H9 (cell line): ENCODE measurements at regions not wholly inside any gene's neighbourhood (a gene's known extent, or its start where the extent isn't known, plus 50 kb on each side); places are given as distances from the start of the nearest gene placed in this dataset.

Source experiments
- DNase-seq: peaks from one replicate; pipeline ENCODE4 v3.0.0-alpha.2; 2017
- H2AFZ ChIP-seq: one replicate; pipeline ENCODE4 v1.6.1; 2013; ENCODE audit warnings: mild to moderate bottlenecking, low read length, control low read depth, moderate library complexity
- H2AK5ac ChIP-seq: 2 replicates; pipeline ENCODE4 v1.6.1; 2013; ENCODE audit warnings: low read length, control low read depth, mixed read lengths; ENCODE audit not compliant: insufficient read length
- H2BK120ac ChIP-seq: one replicate; pipeline ENCODE4 v1.6.1; 2013; ENCODE audit warnings: low read depth, mild to moderate bottlenecking, low read length, control low read depth, inconsistent platforms; ENCODE audit not compliant: poor library complexity, severe bottlenecking
- H2BK12ac ChIP-seq: 2 replicates; pipeline ENCODE4 v1.6.1; 2013; ENCODE audit warnings: low read length, control low read depth, mixed read lengths, low read depth; ENCODE audit not compliant: insufficient read length
- H2BK15ac ChIP-seq: 2 replicates; pipeline ENCODE4 v1.6.1; 2013; ENCODE audit warnings: low read depth, low read length, control low read depth
- H2BK20ac ChIP-seq: one replicate; pipeline ENCODE4 v1.6.1; 2013; ENCODE audit warnings: low read depth, mild to moderate bottlenecking, low read length, control low read depth, inconsistent platforms; ENCODE audit not compliant: poor library complexity, severe bottlenecking
- H2BK5ac ChIP-seq: 2 replicates; pipeline ENCODE4 v1.6.1; 2013; ENCODE audit warnings: low read length, control low read depth, mixed read lengths; ENCODE audit not compliant: insufficient read length
- H3K14ac ChIP-seq: 2 replicates; pipeline ENCODE4 v1.6.1; 2013; ENCODE audit warnings: low read length, control low read depth; ENCODE audit not compliant: insufficient read depth
- H3K18ac ChIP-seq: 2 replicates; pipeline ENCODE4 v1.6.1; 2013; ENCODE audit warnings: low read depth, mild to moderate bottlenecking, mixed read lengths, low read length, control low read depth; ENCODE audit not compliant: insufficient read length
- H3K23ac ChIP-seq: 2 replicates; pipeline ENCODE4 v1.6.1; 2013; ENCODE audit warnings: low read length, control low read depth, mixed read lengths, low read depth; ENCODE audit not compliant: insufficient read length
- H3K23me2 ChIP-seq: 2 replicates; pipeline ENCODE4 v1.6.1; 2013; ENCODE audit warnings: low read depth, mild to moderate bottlenecking, mixed read lengths, low read length, control low read depth; ENCODE audit not compliant: insufficient read length, poor library complexity, severe bottlenecking
- H3K27ac ChIP-seq: 2 replicates; pipeline ENCODE4 v1.5.1; 2013; ENCODE audit warnings: low read length, control low read depth, mixed read lengths, low read depth; ENCODE audit not compliant: insufficient read length
- H3K27me3 ChIP-seq: 2 replicates; pipeline ENCODE4 v1.6.1; 2013; ENCODE audit warnings: low read length, control low read depth, inconsistent platforms; ENCODE audit not compliant: insufficient read depth
- H3K4ac ChIP-seq: 2 replicates; pipeline ENCODE4 v1.6.1; 2013; ENCODE audit warnings: low read depth, mild to moderate bottlenecking, control low read depth, inconsistent platforms, low read length, moderate library complexity
- H3K4me1 ChIP-seq: 2 replicates; pipeline ENCODE4 v1.6.1; 2013; ENCODE audit warnings: low read length, control low read depth, inconsistent platforms; ENCODE audit not compliant: insufficient read depth
- H3K4me2 ChIP-seq: 2 replicates; pipeline ENCODE4 v1.6.1; 2013; ENCODE audit warnings: low read length, control low read depth, mixed read lengths; ENCODE audit not compliant: insufficient read length, insufficient read depth
- H3K56ac ChIP-seq: 2 replicates; pipeline ENCODE4 v1.6.1; 2013; ENCODE audit warnings: low read depth, mild to moderate bottlenecking, mixed read lengths, low read length, control low read depth; ENCODE audit not compliant: insufficient read length
- H3K79me1 ChIP-seq: 2 replicates; pipeline ENCODE4 v1.6.1; 2013; ENCODE audit warnings: low read depth, mild to moderate bottlenecking, moderate library complexity, low read length, control low read depth, inconsistent platforms; ENCODE audit not compliant: insufficient read depth, poor library complexity, severe bottlenecking
- H3K79me2 ChIP-seq: 2 replicates; pipeline ENCODE4 v1.6.1; 2013; ENCODE audit warnings: low read length, control low read depth, inconsistent platforms; ENCODE audit not compliant: insufficient read depth
- H3K9ac ChIP-seq: 2 replicates; pipeline ENCODE4 v1.6.1; 2013; ENCODE audit warnings: low read length, control low read depth, mixed read lengths; ENCODE audit not compliant: insufficient read length; ENCODE audit errors: extremely low read depth
- H3K9me3 ChIP-seq: one replicate; pipeline ENCODE4 v1.6.1; 2013; ENCODE audit warnings: low read depth, low read length, inconsistent platforms; ENCODE audit not compliant: control insufficient read depth
- H3T11ph ChIP-seq: one replicate; pipeline ENCODE4 v1.6.1; 2013; ENCODE audit warnings: mild to moderate bottlenecking, low read length, control low read depth, inconsistent platforms
- H4K20me1 ChIP-seq: one replicate; pipeline ENCODE4 v1.6.1; 2013; ENCODE audit not compliant: control insufficient read depth, insufficient read length, insufficient read depth
- H4K5ac ChIP-seq: 2 replicates; pipeline ENCODE4 v1.6.1; 2013; ENCODE audit warnings: low read depth, mild to moderate bottlenecking, mixed read lengths, low read length, control low read depth; ENCODE audit not compliant: insufficient read length
- H4K8ac ChIP-seq: replicated peaks from 2 replicates; pipeline ENCODE4 v1.6.1; 2013; ENCODE audit warnings: low read length, control low read depth, mixed read lengths, low read depth; ENCODE audit not compliant: insufficient read length
- H4K91ac ChIP-seq: 2 replicates; pipeline ENCODE4 v1.6.1; 2013; ENCODE audit warnings: low read depth, mild to moderate bottlenecking, moderate library complexity, mixed read lengths, low read length, control low read depth; ENCODE audit not compliant: insufficient read length
- H3K27ac Mint-ChIP-seq, 3 experiments: 2 replicates in 2 of 3; 3 replicates in 1 of 3; pipeline ENCODE4 v1.8.0; 2020 to 2021; ENCODE audit warnings: mixed read lengths in 3 of 3, mild to moderate bottlenecking in 1 of 3, moderate library complexity in 1 of 3
- H3K27me3 Mint-ChIP-seq: 2 replicates; pipeline ENCODE4 v1.8.0; 2021; ENCODE audit warnings: low read depth, mild to moderate bottlenecking, moderate library complexity, mixed read lengths
- H3K36me3 Mint-ChIP-seq, 3 experiments: 2 replicates in 2 of 3; 3 replicates in 1 of 3; pipeline ENCODE4 v1.8.0; 2020 to 2021; ENCODE audit warnings: low read depth in 3 of 3, mixed read lengths in 3 of 3; ENCODE audit not compliant: insufficient read depth in 1 of 3
- H3K4me1 Mint-ChIP-seq, 2 experiments: 2 replicates each; pipeline ENCODE4 v1.8.0; 2020; ENCODE audit warnings: mixed read lengths in 2 of 2
- H3K4me3 Mint-ChIP-seq, 2 experiments: 2 replicates in 1 of 2; 3 replicates in 1 of 2; pipeline ENCODE4 v1.8.0; 2020 to 2021; ENCODE audit warnings: mild to moderate bottlenecking in 2 of 2, mixed read lengths in 2 of 2, moderate library complexity in 1 of 2
- H3K9me3 Mint-ChIP-seq, 2 experiments: 2 replicates in 1 of 2; 3 replicates in 1 of 2; pipeline ENCODE4 v1.8.0; 2020; ENCODE audit warnings: mild to moderate bottlenecking in 2 of 2, mixed read lengths in 2 of 2, moderate library complexity in 1 of 2
- WGBS: extraction: QIAGEN DNeasy Blood & Tissue Kit; methylation state at CpG from one replicate; pipeline ENCODE4 v1.1.7; 2013; ENCODE audit warnings: missing lambda C conversion rate, low lambda C conversion rate, mixed read lengths; ENCODE audit not compliant: insufficient read length; ENCODE audit errors: extremely low coverage; 5-methylcytosine and 5-hydroxymethylcytosine counted together
- TF ChIP-seq, protein P1 (sequence below): fragments of 200-600 bp; sonication (generic); conservative IDR thresholded peaks from 3 replicates; pipeline ENCODE4 v1.8.0; 2021; ENCODE audit warnings: antibody characterized with exemption, mild to moderate bottlenecking

- no peak overlapping the region for H3T11ph ChIP-seq
- Mint-ChIP-seq H3K27me3 (peaks cover 12% of the 10 kb centered on the region), H3K4me3 (no peak overlapping the region), H3K9me3 (no peaks in the 10 kb centered on the region), H3K4me1 (peaks cover 11 to 17% of the 10 kb centered on the region in 2 experiments), H3K27ac (no peak overlapping the region), H3K36me3 (no peaks in the 10 kb centered on the region; a peak in 1 of 7 replicates)
- H2BK5ac ChIP-seq, result no peak overlapping the region
- H4K8ac ChIP-seq, result no peak overlapping the region
- H3K4me2 ChIP-seq, result no peak overlapping the region
- H4K91ac ChIP-seq, result no peak overlapping the region
- H3K9ac ChIP-seq, result no peak overlapping the region
- H3K23ac ChIP-seq, result no peak overlapping the region
- no peaks in the 10 kb centered on the region for H3K79me2 ChIP-seq
- no peak overlapping the region; the same call in 1 of the 2 replicates for H3K14ac ChIP-seq
- H4K5ac ChIP-seq, result no peak overlapping the region
- no peak overlapping the region for H2AFZ ChIP-seq
- DNase-seq, result no peak
- H2AK5ac ChIP-seq, result no peak overlapping the region
- H3K4me1 ChIP-seq, result no peaks in the 10 kb centered on the region; the same call in 1 of the 2 replicates
- H3K56ac ChIP-seq, result no peak overlapping the region
- no peaks in the 10 kb centered on the region for H3K9me3 ChIP-seq
- no peaks in the 10 kb centered on the region for H3K79me1 ChIP-seq
- no peak overlapping the region for H3K18ac ChIP-seq
- no peaks in the 10 kb centered on the region for H3K27me3 ChIP-seq
- H3K23me2 ChIP-seq, result no peaks in the 10 kb centered on the region
- no peak overlapping the region for H2BK12ac ChIP-seq
- H2BK120ac ChIP-seq, result no peak overlapping the region
- WGBS, result no CpG with 5 or more reads among the region's 7 CpGs
- TF ChIP-seq, protein P1, sequence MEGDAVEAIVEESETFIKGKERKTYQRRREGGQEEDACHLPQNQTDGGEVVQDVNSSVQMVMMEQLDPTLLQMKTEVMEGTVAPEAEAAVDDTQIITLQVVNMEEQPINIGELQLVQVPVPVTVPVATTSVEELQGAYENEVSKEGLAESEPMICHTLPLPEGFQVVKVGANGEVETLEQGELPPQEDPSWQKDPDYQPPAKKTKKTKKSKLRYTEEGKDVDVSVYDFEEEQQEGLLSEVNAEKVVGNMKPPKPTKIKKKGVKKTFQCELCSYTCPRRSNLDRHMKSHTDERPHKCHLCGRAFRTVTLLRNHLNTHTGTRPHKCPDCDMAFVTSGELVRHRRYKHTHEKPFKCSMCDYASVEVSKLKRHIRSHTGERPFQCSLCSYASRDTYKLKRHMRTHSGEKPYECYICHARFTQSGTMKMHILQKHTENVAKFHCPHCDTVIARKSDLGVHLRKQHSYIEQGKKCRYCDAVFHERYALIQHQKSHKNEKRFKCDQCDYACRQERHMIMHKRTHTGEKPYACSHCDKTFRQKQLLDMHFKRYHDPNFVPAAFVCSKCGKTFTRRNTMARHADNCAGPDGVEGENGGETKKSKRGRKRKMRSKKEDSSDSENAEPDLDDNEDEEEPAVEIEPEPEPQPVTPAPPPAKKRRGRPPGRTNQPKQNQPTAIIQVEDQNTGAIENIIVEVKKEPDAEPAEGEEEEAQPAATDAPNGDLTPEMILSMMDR, result no peak
- no peak overlapping the region for H2BK20ac ChIP-seq
- H2BK15ac ChIP-seq, result no peak overlapping the region
- H3K4ac ChIP-seq, result no peak overlapping the region
- no peak overlapping the region for H3K27ac ChIP-seq
- no peaks in the 10 kb centered on the region for H4K20me1 ChIP-seq
Measured at GRCh38 chr10:78454123-78454645, 420.5 kb downstream of the RPS24 start.
